ENCODE measurements at regions not wholly inside any gene's neighbourhood (a gene's known extent, or its start where the extent isn't known, plus 50 kb on each side); places are given as distances from the start of the nearest gene placed in this dataset.
"Not testable (repeated sequence)": the region's sequence is repeated elsewhere in the genome, so short reads cannot be mapped to it uniquely, and the experiment has no call there.

DNA sequence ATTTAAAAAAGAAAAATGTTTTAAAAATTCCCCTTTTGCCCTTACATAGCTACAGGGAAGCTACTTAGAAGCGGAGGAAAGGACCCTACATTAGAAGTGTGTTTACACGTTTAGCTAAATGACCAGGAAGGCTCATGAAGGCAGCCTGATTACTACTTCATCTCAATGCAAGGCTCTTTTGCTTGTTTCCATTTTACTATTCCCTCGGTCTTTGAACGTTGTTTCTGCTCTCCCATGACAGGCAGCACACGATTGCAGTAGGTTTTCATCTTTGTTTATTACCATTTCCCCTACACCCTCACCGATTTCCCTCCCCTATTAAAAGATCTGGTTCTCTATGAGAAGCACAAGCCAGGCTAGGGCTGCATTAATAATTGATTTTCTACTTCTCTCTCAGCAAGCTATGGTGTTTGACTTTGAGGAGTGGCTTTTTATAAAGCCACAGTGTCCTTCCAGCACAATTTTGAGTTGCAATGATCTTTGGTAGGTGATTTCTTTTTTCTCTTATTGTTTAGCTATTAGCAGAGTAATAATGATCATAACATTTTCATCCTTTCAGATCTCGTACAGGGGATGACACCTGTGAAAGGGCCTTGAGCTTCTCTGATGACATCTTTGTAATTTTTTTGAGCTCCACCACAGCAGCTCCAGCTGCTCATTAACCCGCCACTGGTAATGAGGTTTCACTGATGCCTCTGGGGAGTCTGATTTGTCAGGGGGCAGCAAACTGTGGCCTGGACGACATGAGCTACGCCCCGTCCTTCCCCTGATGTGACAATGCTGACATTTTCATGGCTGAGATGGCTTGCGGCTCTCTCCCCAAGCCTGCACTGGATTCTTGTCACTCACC lies 670.3 kb downstream of the UQCRFS1 start:
- Histone ChIP-seq H3K9me3 (ENCODE audit: low read length) (no peaks in the 10 kb centered on the region), H3K9ac (ENCODE audit: low read length) (no peak overlapping the region), H3K4me1 (ENCODE audit: insufficient read depth, low read length) (no peaks in the 10 kb centered on the region), H3K27ac (ENCODE audit: low read depth, low read length) (no peak overlapping the region), H3K27me3 (ENCODE audit: control insufficient read depth in 1 of 2, insufficient read depth in 2 of 2, low read length in 2 of 2) (no peaks in the 10 kb centered on the region), H3K36me3 (ENCODE audit: insufficient read depth, low read length) (no peaks in the 10 kb centered on the region), H3K4me3 (ENCODE audit: low read depth in 1 of 2, low read length in 2 of 2) (no peak overlapping the region)

DNA sequence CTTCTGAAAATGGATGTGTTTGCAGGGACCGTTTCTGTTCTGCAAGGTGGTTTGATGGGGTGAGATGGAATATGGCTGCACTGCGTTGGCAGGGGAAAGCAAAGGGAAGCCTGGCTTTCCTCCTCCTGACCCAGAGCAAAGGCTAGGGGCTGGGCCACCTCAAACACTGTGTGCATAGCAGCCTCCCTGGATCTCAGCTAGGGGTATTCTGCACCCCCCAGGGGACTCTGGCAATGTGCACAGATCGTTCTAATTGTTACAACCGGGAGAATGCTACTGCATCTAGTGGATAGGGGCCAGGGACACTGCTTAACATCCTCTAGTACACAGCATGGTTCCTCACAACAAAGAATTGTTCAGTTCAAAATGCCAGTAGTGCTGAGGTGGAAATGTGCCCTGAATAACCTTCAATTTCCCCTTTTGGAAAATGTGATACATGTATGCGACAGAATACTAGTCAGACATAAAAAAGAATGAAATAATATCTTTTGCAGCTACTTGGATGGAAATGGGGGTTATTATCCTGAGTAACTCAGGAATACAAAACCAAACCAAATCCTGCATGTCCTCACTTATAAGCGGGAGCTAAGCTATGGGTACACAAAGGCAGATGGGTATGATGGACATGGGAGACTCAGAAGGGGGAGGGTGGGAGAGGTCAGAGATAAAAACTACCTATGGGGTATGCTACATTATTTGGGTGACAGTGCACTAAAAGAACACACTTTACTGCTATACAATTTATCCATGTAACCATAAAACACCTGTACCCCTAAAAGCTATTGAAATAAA lies 671.2 kb downstream of the UQCRFS1 start:
- no peaks in the 10 kb centered on the region for H3K27me3 ChIP-seq (ENCODE audit: control insufficient read depth in 1 of 2, insufficient read depth in 2 of 2, low read length in 2 of 2)
- H3K9ac ChIP-seq (ENCODE audit: low read length) = no peak overlapping the region
- no peak overlapping the region for H3K4me3 ChIP-seq (ENCODE audit: low read depth in 1 of 2, low read length in 2 of 2)
- no peaks in the 10 kb centered on the region for H3K9me3 ChIP-seq (ENCODE audit: low read length)
- no peaks in the 10 kb centered on the region for H3K4me1 ChIP-seq (ENCODE audit: insufficient read depth, low read length)
- no peak overlapping the region for H3K27ac ChIP-seq (ENCODE audit: low read depth, low read length)
- H3K36me3 ChIP-seq (ENCODE audit: insufficient read depth, low read length) = no peaks in the 10 kb centered on the region

DNA sequence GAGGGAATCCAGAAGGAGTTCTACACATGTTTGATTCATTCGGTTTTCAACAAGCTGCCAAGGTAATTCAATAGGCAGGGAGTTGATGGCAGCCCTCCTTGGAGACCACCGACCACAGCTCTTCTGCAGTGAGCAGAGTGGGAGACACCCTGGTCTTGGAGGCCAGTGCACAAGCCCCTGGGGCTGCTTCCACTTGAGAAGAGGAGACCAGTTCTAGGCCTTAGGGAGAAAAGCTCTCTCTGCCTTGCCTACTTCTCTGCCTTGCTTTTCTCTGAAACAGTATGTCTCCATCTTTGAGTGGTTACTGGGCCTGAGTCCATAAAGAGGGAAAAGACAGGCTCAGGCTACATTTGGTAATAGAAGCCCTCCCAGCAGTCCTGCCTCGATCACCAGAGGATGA lies 671.9 kb downstream of the UQCRFS1 start:
- H3K36me3 ChIP-seq (ENCODE audit: insufficient read depth, low read length) = no peaks in the 10 kb centered on the region
- no peaks in the 10 kb centered on the region for H3K4me1 ChIP-seq (ENCODE audit: insufficient read depth, low read length)
- H3K9ac ChIP-seq (ENCODE audit: low read length) = no peak overlapping the region
- no peak overlapping the region for H3K4me3 ChIP-seq (ENCODE audit: low read depth in 1 of 2, low read length in 2 of 2)
- no peaks in the 10 kb centered on the region for H3K9me3 ChIP-seq (ENCODE audit: low read length)
- no peaks in the 10 kb centered on the region for H3K27me3 ChIP-seq (ENCODE audit: control insufficient read depth in 1 of 2, insufficient read depth in 2 of 2, low read length in 2 of 2)
- no peak overlapping the region for H3K27ac ChIP-seq (ENCODE audit: low read depth, low read length)

DNA sequence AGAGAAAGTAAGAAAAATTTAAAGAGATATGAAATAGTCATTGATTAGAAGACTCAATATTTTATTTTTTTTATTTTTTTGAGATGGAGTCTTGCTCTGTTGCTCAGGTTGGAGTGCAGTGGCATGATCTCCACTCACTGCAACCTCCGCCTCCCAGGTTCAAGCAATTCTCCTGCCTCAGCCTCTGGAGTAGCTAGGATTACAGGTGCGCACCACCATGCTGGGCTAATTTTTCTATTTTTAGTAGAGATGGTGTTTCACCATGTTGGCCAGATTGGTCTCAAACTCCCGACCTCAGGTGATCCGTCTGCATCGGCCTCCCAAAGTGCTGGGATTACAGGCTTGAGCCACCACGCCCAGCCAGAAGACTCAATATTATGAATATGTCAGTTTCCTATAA lies 672.6 kb downstream of the UQCRFS1 start:
- not testable (repeated sequence) for H3K9ac ChIP-seq (ENCODE audit: low read length); H3K4me3 ChIP-seq (ENCODE audit: low read depth in 1 of 2, low read length in 2 of 2); H3K27ac ChIP-seq (ENCODE audit: low read depth, low read length); H3K9me3 ChIP-seq (ENCODE audit: low read length); H3K36me3 ChIP-seq (ENCODE audit: insufficient read depth, low read length); H3K4me1 ChIP-seq (ENCODE audit: insufficient read depth, low read length); H3K27me3 ChIP-seq (ENCODE audit: control insufficient read depth in 1 of 2, insufficient read depth in 2 of 2, low read length in 2 of 2)

DNA sequence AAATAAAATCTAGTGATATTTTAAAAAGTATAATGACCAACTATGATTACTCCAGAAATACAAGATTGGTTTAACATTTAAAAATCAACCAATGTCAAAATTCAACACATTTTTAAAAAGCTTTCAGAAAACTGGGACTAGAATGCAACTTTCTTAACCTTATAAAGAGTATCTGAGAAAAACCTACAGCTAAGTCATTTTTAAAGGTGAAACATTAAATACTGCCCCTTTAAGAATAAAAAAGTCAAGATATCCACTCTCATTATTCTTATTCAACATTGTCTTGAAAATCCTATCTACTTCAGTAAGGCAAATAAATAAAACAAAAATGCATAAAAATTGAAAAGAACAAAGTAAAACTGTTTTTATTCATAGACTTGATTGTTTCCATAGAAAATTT lies 673.2 kb downstream of the UQCRFS1 start:
- H3K36me3 ChIP-seq (ENCODE audit: insufficient read depth, low read length) = no peaks in the 10 kb centered on the region
- H3K4me1 ChIP-seq (ENCODE audit: insufficient read depth, low read length) = no peaks in the 10 kb centered on the region
- no peak overlapping the region for H3K9ac ChIP-seq (ENCODE audit: low read length)
- H3K27me3 ChIP-seq (ENCODE audit: control insufficient read depth in 1 of 2, insufficient read depth in 2 of 2, low read length in 2 of 2) = no peaks in the 10 kb centered on the region
- no peak overlapping the region for H3K4me3 ChIP-seq (ENCODE audit: low read depth in 1 of 2, low read length in 2 of 2)
- no peaks in the 10 kb centered on the region for H3K9me3 ChIP-seq (ENCODE audit: low read length)
- H3K27ac ChIP-seq (ENCODE audit: low read depth, low read length) = no peak overlapping the region

DNA sequence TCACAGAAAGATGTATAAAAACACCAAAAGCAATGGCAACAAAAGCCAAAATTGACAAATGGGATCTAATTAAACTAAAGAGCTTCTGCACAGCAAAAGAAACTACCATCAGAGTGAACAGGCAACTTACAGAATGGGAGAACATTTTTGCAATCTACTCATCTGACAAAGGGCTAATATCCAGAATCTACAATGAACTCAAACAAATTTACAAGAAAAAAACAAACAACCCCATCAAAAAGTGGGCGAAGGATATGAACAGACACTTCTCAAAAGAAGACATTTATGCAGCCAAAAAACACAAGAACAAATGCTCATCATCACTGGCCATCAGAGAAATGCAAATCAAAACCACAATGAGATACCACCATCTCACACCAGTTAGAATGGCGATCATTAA lies 674.4 kb downstream of the UQCRFS1 start:
- H3K9me3 ChIP-seq (ENCODE audit: low read length); H3K27ac ChIP-seq (ENCODE audit: low read depth, low read length); H3K27me3 ChIP-seq (ENCODE audit: control insufficient read depth in 1 of 2, insufficient read depth in 2 of 2, low read length in 2 of 2); H3K4me1 ChIP-seq (ENCODE audit: insufficient read depth, low read length); H3K36me3 ChIP-seq (ENCODE audit: insufficient read depth, low read length); H3K9ac ChIP-seq (ENCODE audit: low read length); H3K4me3 ChIP-seq (ENCODE audit: low read depth in 1 of 2, low read length in 2 of 2): not testable (repeated sequence)

DNA sequence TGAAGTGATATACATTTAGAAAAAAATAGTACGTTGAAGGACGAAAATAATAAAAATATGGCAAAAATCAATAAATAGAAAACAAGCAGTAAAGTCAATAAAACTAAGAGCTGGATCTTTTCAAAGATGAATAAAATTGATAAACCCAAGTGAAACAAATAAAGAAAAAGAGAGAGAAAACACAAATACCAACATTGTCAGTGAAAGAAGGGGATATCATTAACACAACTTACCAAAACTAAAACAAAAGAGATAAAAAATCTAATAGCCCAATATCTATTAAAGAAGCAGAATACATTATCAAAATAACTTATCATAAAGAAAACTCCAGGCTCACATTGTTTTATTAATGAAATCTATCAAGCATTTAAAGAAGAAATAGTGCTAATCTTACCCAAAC lies 675.1 kb downstream of the UQCRFS1 start:
- no peaks in the 10 kb centered on the region for H3K36me3 ChIP-seq (ENCODE audit: insufficient read depth, low read length)
- H3K9me3 ChIP-seq (ENCODE audit: low read length) = no peaks in the 10 kb centered on the region
- H3K27me3 ChIP-seq (ENCODE audit: control insufficient read depth in 1 of 2, insufficient read depth in 2 of 2, low read length in 2 of 2) = no peaks in the 10 kb centered on the region
- H3K9ac ChIP-seq (ENCODE audit: low read length) = no peak overlapping the region
- H3K4me3 ChIP-seq (ENCODE audit: low read depth in 1 of 2, low read length in 2 of 2) = no peak overlapping the region
- no peak overlapping the region for H3K27ac ChIP-seq (ENCODE audit: low read depth, low read length)
- no peaks in the 10 kb centered on the region for H3K4me1 ChIP-seq (ENCODE audit: insufficient read depth, low read length)

DNA sequence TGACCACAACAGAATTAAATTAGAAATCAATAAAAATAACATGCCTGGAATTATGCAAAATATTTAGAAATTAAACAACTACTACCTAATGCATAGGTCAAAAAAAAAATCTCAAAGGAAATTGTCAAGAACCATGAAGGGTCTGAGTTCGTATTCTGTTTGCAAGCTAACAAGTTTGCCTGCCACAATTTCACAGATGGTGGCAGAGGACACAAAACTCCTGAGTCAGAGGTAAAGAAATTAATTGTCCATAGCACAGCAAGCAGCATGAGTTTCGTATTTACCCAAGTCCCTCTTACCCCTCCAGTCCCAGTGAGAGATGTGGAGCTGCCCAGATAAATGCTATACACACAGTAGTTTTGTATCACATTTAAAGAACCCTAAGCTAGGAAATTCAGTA lies 675.9 kb downstream of the UQCRFS1 start:
- no peak overlapping the region for H3K9ac ChIP-seq (ENCODE audit: low read length)
- no peak overlapping the region for H3K4me3 ChIP-seq (ENCODE audit: low read depth in 1 of 2, low read length in 2 of 2)
- no peak overlapping the region for H3K27ac ChIP-seq (ENCODE audit: low read depth, low read length)
- no peaks in the 10 kb centered on the region for H3K9me3 ChIP-seq (ENCODE audit: low read length)
- no peaks in the 10 kb centered on the region for H3K36me3 ChIP-seq (ENCODE audit: insufficient read depth, low read length)
- H3K4me1 ChIP-seq (ENCODE audit: insufficient read depth, low read length) = no peaks in the 10 kb centered on the region
- no peaks in the 10 kb centered on the region for H3K27me3 ChIP-seq (ENCODE audit: control insufficient read depth in 1 of 2, insufficient read depth in 2 of 2, low read length in 2 of 2)

DNA sequence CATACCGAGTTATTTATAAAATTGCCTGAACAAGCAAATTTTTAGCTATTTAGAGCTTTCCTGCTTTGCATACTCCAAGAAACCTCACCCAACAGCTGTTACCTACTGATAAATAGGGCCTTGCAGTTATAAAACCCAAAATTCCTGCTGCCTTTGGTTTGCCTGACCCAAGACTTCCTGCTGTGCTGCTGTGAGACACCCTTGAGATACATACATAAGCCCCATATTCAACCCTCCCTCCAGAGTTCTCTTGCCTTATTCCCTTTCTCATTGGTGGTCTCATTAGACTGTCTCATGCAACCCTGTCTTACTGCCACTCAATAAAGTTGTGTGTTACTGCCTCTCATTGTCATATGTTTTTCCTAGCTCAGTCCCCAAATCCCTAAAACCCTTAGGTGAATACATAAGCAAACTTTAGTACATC lies 677.6 kb downstream of the UQCRFS1 start:
- H3K9ac ChIP-seq (ENCODE audit: low read length) = no peak overlapping the region
- no peaks in the 10 kb centered on the region for H3K27me3 ChIP-seq (ENCODE audit: control insufficient read depth in 1 of 2, insufficient read depth in 2 of 2, low read length in 2 of 2)
- no peak overlapping the region for H3K27ac ChIP-seq (ENCODE audit: low read depth, low read length)
- H3K4me3 ChIP-seq (ENCODE audit: low read depth in 1 of 2, low read length in 2 of 2) = no peak overlapping the region
- H3K4me1 ChIP-seq (ENCODE audit: insufficient read depth, low read length) = no peaks in the 10 kb centered on the region
- H3K9me3 ChIP-seq (ENCODE audit: low read length) = no peaks in the 10 kb centered on the region
- H3K36me3 ChIP-seq (ENCODE audit: insufficient read depth, low read length) = no peaks in the 10 kb centered on the region

DNA sequence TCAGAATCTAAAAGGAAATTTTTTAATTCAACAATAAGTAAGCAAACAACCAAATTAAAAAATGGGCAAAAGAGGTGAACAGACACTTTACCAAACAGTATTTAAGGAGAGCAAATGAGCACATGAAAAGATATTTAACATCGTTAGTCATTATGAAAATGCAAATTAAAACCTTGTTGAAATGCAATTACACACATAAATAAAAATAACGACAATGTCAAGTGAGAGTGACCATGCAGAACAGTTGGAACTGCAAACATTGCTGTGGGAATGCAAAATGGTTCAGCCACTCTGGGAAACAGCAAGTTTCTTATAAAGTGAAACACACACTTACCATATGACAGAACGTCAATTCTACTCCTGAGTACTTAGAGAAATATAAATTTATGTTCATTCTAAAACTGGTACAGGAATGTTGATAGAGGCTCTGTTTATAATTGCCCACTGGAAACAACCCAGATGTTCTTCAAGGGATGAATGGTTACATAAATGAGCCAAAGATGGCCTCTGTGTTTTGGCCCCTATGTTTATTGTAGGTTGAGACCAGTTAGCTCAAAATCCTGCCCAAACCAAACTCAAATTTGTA lies 678.1 kb downstream of the UQCRFS1 start:
- no peaks in the 10 kb centered on the region for H3K4me1 ChIP-seq (ENCODE audit: insufficient read depth, low read length)
- H3K36me3 ChIP-seq (ENCODE audit: insufficient read depth, low read length) = no peaks in the 10 kb centered on the region
- no peak overlapping the region for H3K27ac ChIP-seq (ENCODE audit: low read depth, low read length)
- no peaks in the 10 kb centered on the region for H3K9me3 ChIP-seq (ENCODE audit: low read length)
- no peak overlapping the region for H3K9ac ChIP-seq (ENCODE audit: low read length)
- H3K4me3 ChIP-seq (ENCODE audit: low read depth in 1 of 2, low read length in 2 of 2) = no peak overlapping the region
- no peaks in the 10 kb centered on the region for H3K27me3 ChIP-seq (ENCODE audit: control insufficient read depth in 1 of 2, insufficient read depth in 2 of 2, low read length in 2 of 2)

DNA sequence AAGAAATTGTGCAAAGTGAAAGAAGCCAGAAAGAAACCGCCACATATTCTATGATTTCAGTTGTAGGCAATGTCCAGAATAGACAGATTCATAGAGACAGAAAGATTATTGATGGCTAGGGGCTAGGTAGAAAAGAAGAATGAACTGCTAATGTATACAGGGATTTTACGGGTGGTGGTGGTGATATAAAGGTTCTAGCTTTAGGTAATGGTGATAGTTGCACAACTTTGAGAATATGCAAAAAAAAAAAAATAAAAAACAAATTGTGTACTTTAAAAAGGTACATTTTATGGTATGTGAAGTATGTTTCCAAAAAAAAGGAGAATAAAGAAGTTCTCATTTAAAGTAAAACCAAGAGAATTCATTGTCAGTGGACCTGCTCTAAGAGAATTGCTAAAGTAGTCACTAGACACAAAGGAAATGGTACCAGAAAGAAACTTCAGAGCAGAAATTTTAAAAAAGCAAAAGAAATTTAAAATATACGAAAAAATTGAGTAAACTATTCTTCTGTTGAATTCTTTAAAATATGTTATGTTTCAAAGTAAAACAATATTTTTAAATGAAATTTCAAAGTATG lies 680.1 kb downstream of the UQCRFS1 start:
- Histone ChIP-seq H3K27ac (ENCODE audit: low read depth, low read length) (no peak overlapping the region), H3K4me1 (ENCODE audit: insufficient read depth, low read length) (no peaks in the 10 kb centered on the region), H3K27me3 (ENCODE audit: control insufficient read depth in 1 of 2, insufficient read depth in 2 of 2, low read length in 2 of 2) (no peaks in the 10 kb centered on the region), H3K9ac (ENCODE audit: low read length) (no peak overlapping the region), H3K36me3 (ENCODE audit: insufficient read depth, low read length) (no peaks in the 10 kb centered on the region), H3K9me3 (ENCODE audit: low read length) (no peaks in the 10 kb centered on the region), H3K4me3 (ENCODE audit: low read depth in 1 of 2, low read length in 2 of 2) (no peak overlapping the region)
